ENCODE measurements at regions not wholly inside any gene's neighbourhood (a gene's known extent, or its start where the extent isn't known, plus 50 kb on each side); places are given as distances from the start of the nearest gene placed in this dataset.
"Not testable (repeated sequence)": the region's sequence is repeated elsewhere in the genome, so short reads cannot be mapped to it uniquely, and the experiment has no call there.

GRCh38 chr4:15325987-15326386 lies 101.8 kb upstream of the C1QTNF7 start:
- Mint-ChIP-seq H3K27ac (no peak overlapping the region), H3K4me3 (no peak overlapping the region), H3K9me3 (no peaks in the 10 kb centered on the region), H3K27me3 (no peaks in the 10 kb centered on the region), H3K36me3 (peaks cover 2% of the 10 kb centered on the region), H3K4me1 (peaks cover 9% of the 10 kb centered on the region)

- Mint-ChIP-seq H3K4me3 (no peak overlapping the region), H3K36me3 (no peaks in the 10 kb centered on the region), H3K27ac (no peak overlapping the region), H3K27me3 (no peaks in the 10 kb centered on the region), H3K4me1 (peaks cover 9% of the 10 kb centered on the region), H3K9me3 (no peaks in the 10 kb centered on the region)
Observed at GRCh38 chr4:15327311-15328298, 100.2 kb upstream of the C1QTNF7 start.

GRCh38 chr4:15331930-15332329 lies 95.9 kb upstream of the C1QTNF7 start:
- Mint-ChIP-seq H3K27ac (no peak overlapping the region), H3K36me3 (no peaks in the 10 kb centered on the region), H3K27me3 (no peaks in the 10 kb centered on the region), H3K4me1 (no peaks in the 10 kb centered on the region), H3K9me3 (no peaks in the 10 kb centered on the region), H3K4me3 (no peak overlapping the region)

- no peaks in the 10 kb centered on the region for H3K36me3 Mint-ChIP-seq
- no peaks in the 10 kb centered on the region for H3K27me3 Mint-ChIP-seq
- H3K4me3 Mint-ChIP-seq, result no peak overlapping the region
- no peaks in the 10 kb centered on the region for H3K9me3 Mint-ChIP-seq
- H3K4me1 Mint-ChIP-seq, result no peaks in the 10 kb centered on the region
- no peak overlapping the region for H3K27ac Mint-ChIP-seq
Observed at GRCh38 chr4:15332377-15332776, 95.5 kb upstream of the C1QTNF7 start.

- H3K9me3 Mint-ChIP-seq, result no peaks in the 10 kb centered on the region
- no peaks in the 10 kb centered on the region for H3K4me1 Mint-ChIP-seq
- no peak overlapping the region for H3K27ac Mint-ChIP-seq
- no peaks in the 10 kb centered on the region for H3K36me3 Mint-ChIP-seq
- no peaks in the 10 kb centered on the region for H3K27me3 Mint-ChIP-seq
- no peak overlapping the region for H3K4me3 Mint-ChIP-seq
Observed at GRCh38 chr4:15333692-15334633, 93.9 kb upstream of the C1QTNF7 start.

- Mint-ChIP-seq H3K4me1 (no peaks in the 10 kb centered on the region), H3K27me3 (no peaks in the 10 kb centered on the region), H3K9me3 (no peaks in the 10 kb centered on the region), H3K27ac (no peak overlapping the region), H3K36me3 (no peaks in the 10 kb centered on the region), H3K4me3 (no peak overlapping the region)
Observed at GRCh38 chr4:15336410-15337167, 91.2 kb upstream of the C1QTNF7 start.

- not testable (repeated sequence) for H3K4me3 Mint-ChIP-seq, H3K27ac Mint-ChIP-seq, H3K36me3 Mint-ChIP-seq, H3K27me3 Mint-ChIP-seq, H3K4me1 Mint-ChIP-seq, H3K9me3 Mint-ChIP-seq
Observed at GRCh38 chr4:15337168-15337657, 90.6 kb upstream of the C1QTNF7 start.

- Mint-ChIP-seq H3K4me1 (no peaks in the 10 kb centered on the region), H3K27ac (no peak overlapping the region), H3K36me3 (no peaks in the 10 kb centered on the region), H3K9me3 (no peaks in the 10 kb centered on the region), H3K4me3 (no peak overlapping the region), H3K27me3 (no peaks in the 10 kb centered on the region)
Observed at GRCh38 chr4:15339737-15340136, 88.1 kb upstream of the C1QTNF7 start.

- no peak overlapping the region for H3K4me3 Mint-ChIP-seq
- H3K36me3 Mint-ChIP-seq, result no peaks in the 10 kb centered on the region
- no peaks in the 10 kb centered on the region for H3K4me1 Mint-ChIP-seq
- no peak overlapping the region for H3K27ac Mint-ChIP-seq
- H3K9me3 Mint-ChIP-seq, result no peaks in the 10 kb centered on the region
- no peaks in the 10 kb centered on the region for H3K27me3 Mint-ChIP-seq
Observed at GRCh38 chr4:15340332-15340731, 87.5 kb upstream of the C1QTNF7 start.

- H3K27ac Mint-ChIP-seq, result no peak overlapping the region
- H3K4me3 Mint-ChIP-seq, result no peak overlapping the region
- no peaks in the 10 kb centered on the region for H3K9me3 Mint-ChIP-seq
- H3K27me3 Mint-ChIP-seq, result no peaks in the 10 kb centered on the region
- H3K36me3 Mint-ChIP-seq, result no peaks in the 10 kb centered on the region
- H3K4me1 Mint-ChIP-seq, result no peaks in the 10 kb centered on the region
Observed at GRCh38 chr4:15340902-15341732, 86.7 kb upstream of the C1QTNF7 start.

GRCh38 chr4:15341733-15342300 lies 86.0 kb upstream of the C1QTNF7 start:
- Mint-ChIP-seq H3K9me3 (no peaks in the 10 kb centered on the region), H3K27ac (no peak overlapping the region), H3K27me3 (no peaks in the 10 kb centered on the region), H3K36me3 (no peaks in the 10 kb centered on the region), H3K4me1 (no peaks in the 10 kb centered on the region), H3K4me3 (no peak overlapping the region)

GRCh38 chr4:15343000-15343399 lies 84.8 kb upstream of the C1QTNF7 start:
- Mint-ChIP-seq H3K4me3 (no peak overlapping the region), H3K27me3 (no peaks in the 10 kb centered on the region), H3K9me3 (no peaks in the 10 kb centered on the region), H3K27ac (no peak overlapping the region), H3K4me1 (no peaks in the 10 kb centered on the region), H3K36me3 (no peaks in the 10 kb centered on the region)

- Mint-ChIP-seq H3K36me3 (no peaks in the 10 kb centered on the region), H3K4me1 (no peaks in the 10 kb centered on the region), H3K4me3 (no peak overlapping the region), H3K9me3 (no peaks in the 10 kb centered on the region), H3K27ac (no peak overlapping the region), H3K27me3 (no peaks in the 10 kb centered on the region)
Observed at GRCh38 chr4:15343581-15343980, 84.3 kb upstream of the C1QTNF7 start.

GRCh38 chr4:15344041-15344440 lies 83.8 kb upstream of the C1QTNF7 start:
- Mint-ChIP-seq H3K27ac (no peak overlapping the region), H3K36me3 (no peaks in the 10 kb centered on the region), H3K9me3 (no peaks in the 10 kb centered on the region), H3K4me3 (no peak overlapping the region), H3K27me3 (no peaks in the 10 kb centered on the region), H3K4me1 (peaks cover under 1% of the 10 kb centered on the region)

Measured in activated naive CD4-positive, alpha-beta T cell treated with anti-CD3 and anti-CD28 coated beads, Interleukin-2, amount 50 U/mL, for 24 hours (primary cell).